ENCODE measurements at regions not wholly inside any gene's neighbourhood (a gene's known extent, or its start where the extent isn't known, plus 50 kb on each side); places are given as distances from the start of the nearest gene placed in this dataset.

DNA sequence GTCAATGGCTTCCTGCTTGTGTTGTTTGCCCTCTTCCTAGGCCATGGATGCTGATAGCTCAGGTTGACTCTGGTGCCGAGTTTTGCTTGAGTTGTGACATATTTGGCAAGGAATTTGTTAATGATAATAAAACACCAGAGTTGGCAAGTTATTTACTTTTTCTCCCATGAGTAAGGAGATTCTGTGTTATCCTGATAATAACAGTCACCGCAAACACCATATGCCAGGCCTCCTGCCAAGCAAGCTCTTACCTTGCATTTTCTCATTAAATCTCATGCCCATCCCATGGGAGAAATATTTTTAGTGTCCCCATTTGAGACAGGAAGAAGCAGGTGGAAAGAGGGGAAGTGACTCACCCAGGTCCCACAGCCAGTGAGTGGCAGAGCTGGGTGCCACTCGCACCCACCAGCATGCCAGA is 67.4 kb upstream of the CLCN4 start:
- TF ChIP-seq, protein P1, sequence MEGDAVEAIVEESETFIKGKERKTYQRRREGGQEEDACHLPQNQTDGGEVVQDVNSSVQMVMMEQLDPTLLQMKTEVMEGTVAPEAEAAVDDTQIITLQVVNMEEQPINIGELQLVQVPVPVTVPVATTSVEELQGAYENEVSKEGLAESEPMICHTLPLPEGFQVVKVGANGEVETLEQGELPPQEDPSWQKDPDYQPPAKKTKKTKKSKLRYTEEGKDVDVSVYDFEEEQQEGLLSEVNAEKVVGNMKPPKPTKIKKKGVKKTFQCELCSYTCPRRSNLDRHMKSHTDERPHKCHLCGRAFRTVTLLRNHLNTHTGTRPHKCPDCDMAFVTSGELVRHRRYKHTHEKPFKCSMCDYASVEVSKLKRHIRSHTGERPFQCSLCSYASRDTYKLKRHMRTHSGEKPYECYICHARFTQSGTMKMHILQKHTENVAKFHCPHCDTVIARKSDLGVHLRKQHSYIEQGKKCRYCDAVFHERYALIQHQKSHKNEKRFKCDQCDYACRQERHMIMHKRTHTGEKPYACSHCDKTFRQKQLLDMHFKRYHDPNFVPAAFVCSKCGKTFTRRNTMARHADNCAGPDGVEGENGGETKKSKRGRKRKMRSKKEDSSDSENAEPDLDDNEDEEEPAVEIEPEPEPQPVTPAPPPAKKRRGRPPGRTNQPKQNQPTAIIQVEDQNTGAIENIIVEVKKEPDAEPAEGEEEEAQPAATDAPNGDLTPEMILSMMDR (IDR thresholded peaks at IDR 0.05), result no peak
- no peak for TF ChIP-seq POLR2A (IDR thresholded peaks at IDR 0.05)

All from breast epithelium (tissue), 3 donors.